ELR (cell line): ENCODE measurements at regions not wholly inside any gene's neighbourhood (a gene's known extent, or its start where the extent isn't known, plus 50 kb on each side); places are given as distances from the start of the nearest gene placed in this dataset.
"Not testable (repeated sequence)": the region's sequence is repeated elsewhere in the genome, so short reads cannot be mapped to it uniquely, and the experiment has no call there.

Experiments
- DNase-seq: peaks from one replicate; pipeline ENCODE4 v3.0.0-alpha.2; 2015; ENCODE audit warnings: low read depth

DNA sequence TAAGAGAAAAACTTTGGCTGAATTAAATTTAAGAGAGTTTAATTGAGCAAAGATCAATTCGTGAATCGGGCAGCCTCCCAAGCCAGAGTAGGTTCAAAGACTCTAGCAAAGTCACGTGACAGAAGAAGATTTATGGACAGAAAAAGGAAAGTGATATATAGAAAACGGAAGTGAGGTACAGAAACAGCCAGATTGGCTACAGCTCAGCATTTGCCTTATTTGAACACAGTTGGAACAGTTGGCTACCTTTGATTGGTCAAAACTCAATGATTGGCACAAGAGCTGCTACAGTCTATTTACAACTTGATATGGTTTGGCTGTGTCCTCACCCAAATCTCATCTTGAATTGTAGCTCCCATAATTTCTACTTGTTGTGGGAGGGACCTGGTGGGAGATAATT is 102.6 kb downstream of the PLG start:
- DNase-seq = no peak

DNA sequence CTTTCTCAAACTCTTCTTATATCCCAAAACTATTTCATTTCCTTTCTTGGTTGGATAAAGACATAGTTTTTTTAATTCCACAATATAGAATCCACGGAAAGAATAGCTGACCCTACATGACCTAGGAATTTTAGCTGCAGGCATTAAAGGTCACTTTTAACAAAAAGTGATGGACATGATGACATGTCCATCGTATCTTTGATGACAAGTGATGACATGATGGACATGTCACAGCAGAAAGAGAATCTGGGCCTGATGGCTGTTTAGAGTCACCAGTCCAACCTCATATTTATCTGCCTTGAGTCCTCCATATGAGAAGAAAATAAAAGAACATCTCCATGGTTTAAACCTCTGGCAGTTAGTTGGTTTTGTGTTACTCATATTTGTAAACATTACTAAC is 106.2 kb downstream of the PLG start:
- no peak for DNase-seq

DNA sequence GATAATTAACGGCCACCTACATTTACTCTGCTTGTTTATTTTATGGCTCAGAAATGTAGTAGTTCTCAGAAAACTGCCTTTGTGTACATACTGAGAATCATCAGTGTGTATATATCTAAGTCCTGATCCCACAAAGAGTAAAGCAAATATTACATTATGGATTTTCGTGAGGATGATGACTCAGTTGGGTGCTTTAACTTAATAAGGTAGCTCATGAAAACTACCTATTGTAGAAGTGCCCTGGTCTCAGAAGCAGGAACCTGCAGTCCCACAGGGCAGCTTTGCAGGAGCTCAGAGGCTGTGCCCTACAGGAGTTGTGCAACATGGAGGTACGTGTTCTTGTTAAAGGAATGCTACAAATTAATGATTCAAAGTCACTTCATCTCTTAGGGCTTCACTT is 108.2 kb downstream of the PLG start:
- no peak for DNase-seq

DNA sequence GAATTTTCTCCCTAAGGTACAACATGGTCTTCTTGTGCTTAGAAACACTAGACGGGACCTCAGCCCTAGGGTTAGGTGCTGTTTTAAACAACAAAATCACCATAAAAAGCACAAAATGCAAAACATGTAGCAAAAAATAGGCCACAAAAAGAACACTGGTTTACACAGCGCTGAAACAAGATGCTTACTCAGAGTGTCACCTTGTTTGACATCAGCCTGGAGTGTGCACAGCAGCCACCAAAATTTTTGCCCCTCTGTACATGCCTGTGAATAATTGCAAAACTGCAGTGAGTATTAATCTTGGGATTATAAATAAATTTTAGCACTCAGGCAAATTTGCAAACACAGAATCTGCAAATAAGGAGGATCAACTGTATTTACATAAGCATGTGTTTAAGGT is 110.1 kb downstream of the PLG start:
- no peak for DNase-seq

DNA sequence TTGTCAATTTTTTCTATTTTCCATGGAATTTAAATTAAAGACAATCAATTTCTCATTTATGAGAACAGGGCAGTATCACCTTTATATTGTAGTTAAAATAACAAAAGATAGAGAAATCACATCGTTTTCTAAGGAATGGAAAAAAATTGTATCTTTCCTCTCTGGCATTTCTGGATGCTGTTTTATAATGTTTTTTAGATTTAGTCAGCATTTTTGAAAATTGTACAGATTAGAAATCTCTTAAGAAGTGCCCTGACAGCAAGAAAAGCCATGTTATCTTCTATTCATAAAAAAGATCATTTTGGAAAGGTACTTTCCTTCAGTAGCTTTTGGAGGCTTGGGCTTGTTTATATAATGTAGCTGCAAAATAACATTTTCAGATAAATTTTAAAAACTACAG is 116.9 kb downstream of the PLG start:
- DNase-seq = no peak

DNA sequence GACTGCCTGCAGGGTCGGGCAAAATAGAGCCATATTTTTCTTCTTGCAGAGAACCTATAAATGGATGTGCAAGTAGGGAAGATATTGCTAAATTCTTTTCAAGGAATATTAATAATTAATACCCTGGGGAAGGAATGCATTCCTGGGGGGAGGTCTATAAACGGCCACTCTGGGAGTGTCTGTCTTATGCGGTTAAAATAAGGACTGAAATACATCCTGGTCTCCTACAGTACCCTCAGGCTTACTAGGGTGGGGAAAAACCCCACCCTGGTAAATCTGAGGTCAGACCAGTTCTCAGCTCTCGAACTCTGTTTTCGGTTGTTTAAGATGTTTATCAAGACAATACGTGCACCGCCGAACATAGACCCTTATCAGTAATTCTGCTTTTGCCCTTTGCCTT is 118.6 kb downstream of the PLG start:
- not testable (repeated sequence) for DNase-seq

DNA sequence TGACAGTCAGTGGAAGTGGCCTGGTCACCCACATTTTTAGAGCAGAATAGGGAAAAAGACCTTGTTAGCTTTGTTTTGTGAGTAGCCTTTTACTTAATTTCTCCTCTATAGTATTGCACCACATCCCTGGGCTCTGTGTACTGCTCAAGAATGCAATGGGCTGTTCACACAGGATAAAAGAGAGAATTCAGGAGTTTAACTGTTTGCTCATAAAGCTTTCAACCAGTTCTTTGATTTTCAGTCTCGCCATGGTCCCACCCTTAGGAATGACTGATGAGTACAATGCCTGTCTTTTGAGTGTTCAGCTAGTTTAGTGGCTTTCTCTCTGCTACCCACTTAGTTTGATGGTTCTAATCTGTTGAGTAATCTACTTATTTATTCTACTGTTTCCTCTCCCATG is 129.7 kb downstream of the PLG start:
- no peak for DNase-seq

DNA sequence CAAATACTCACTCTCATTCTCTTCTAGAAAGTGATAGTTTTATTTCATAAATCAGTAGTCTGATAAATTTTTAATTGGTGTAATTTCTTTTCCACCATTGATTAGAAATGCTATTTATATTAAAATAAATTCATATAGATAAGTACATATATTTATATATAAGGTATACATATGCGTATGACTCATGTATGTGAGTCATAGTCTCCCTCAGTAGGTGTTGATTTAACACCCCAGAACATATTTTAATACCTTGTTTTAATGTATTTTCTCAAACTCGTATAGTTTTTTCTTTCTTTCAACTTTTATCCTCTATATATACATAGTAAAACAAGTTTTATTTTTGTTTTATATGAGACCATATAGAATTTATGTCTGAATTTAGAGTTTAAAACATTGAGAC is 130.4 kb downstream of the PLG start:
- no peak for DNase-seq

DNA sequence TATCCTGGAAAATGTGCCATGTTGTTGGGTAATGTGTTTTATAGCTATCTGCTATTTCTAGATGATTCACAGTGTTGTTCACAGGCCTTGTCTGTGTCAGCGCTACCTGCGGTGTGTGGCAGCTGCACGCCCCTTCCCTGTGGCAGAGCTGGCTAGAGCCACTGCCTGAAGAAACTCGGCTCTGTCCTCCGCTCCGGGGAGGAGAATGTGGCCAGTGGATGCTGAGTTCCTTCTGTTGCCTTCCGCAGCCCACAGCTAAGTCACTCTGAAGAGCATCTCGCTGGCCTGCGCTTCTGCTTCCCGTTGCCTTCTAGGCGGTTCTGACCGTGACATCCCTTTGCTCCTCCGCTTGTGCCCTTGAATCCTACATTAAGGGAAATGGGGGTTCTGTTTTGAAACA is 135.1 kb downstream of the PLG start:
- no peak for DNase-seq

DNA sequence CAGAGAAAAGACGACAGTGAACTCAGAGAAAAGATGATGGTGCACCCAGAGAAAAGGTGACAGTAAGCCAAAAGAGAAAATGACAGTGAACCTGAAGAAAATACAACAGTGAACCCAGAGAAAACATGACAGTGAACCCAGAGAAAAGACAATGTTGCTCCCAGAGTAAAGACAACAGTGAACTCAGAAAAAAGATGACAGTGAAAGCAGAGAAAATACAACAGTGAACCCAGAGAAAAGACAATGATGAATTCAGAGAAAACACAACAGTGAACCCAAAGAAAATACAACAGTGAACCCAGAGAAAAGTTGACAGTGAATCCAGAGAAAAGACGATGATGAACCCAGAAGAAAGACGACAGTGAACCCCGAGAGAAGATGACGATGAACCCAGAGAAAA is 140.5 kb upstream of the MAP3K4 start:
- DNase-seq = no peak

DNA sequence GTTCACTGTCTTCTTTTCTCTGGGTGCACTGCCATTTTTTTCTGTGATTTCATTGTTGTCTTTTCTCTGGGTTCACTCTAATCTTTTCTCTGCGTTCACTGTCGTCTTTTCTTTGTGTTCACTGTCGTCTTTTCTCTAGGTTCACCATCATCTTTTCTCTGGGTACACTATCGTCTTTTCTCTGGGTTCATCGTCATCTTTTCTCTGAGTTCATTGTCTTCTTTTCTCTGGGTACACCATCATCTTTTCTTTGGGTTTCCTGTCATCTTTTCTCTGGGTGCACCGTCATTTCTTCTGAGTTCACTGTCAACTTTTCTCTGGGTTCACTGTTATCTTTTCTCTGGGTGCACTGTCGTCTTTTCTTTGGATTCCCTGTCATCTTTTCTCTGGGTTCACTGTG is 137.6 kb upstream of the MAP3K4 start:
- DNase-seq = no peak

DNA sequence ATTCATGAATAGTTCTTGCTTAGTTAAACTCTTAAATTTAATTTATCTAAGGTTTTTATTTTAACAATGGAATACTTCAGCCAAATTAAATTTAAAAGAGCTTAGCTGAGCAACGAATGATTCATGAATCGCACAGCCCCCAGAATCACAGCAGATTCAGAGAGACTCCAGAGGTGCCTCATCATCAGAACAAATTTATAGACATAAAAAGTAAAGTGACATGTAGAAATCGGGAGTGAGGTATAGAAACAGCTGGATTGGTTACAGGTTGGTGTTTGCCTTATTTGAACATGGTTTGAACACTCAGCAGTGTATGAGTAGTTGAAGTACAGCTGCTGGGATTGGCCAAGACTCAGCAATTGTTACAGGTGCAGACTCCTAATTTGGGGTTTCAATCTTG is 132.7 kb upstream of the MAP3K4 start:
- no peak for DNase-seq

DNA sequence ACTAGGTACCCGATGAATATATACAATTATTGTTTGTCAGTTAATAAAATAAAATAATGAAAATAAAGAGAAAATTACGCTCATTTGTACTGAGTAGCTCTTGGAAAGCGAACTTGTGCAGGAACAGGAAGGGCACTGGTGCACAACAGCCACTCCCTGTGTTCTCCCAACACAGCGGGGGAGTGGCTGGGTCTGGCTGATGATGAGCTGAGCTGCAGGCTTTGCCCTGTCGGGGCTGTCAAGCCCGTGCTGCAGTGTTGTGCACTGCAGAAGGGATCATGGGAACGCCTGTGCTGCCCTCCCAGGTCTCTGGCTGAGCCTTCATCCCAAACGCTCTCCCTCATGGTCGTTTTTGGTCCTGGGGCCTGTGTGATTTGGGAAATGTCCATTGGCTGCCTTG is 131.7 kb upstream of the MAP3K4 start:
- DNase-seq = no peak

DNA sequence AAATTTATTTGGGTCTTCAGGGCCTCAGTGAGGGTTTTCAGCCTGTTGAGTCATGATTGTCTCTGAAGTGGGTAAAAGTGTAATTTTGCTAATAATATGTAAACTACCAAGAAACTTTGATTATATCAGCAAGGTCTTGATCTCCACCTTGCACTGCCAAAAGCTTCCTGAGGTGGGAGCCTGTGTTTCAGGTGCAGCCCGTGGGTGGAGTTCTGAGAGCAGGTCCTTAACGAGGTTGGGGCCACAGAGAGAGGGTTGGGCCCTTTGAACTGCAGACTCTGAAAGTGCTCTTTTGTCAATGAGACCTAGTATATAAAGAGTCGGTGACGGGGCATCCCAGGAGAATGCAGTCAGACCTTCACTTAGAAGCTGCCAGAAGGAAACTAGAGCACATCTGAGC is 129.7 kb upstream of the MAP3K4 start:
- DNase-seq = no peak

DNA sequence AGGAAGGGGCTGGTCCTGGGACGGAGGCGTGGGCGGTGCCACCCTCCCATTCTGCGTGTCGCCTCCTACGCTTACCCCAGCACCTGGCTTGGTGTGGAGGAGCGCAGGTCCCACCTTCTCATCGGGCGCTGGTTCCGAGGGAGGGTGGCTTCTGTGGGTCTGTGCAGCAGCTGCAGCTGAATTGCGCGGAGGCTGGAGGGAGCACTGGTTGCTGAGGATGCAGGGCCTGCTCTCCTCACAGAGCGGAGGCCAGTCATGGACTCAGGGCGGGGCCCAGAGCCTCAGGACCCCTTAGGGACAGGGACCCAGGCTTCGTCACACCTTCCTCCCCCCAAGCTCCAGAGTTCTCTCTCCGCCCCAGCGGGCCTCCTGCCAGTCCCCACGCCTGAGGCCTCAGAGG is 127.8 kb upstream of the MAP3K4 start:
- DNase-seq = no peak

DNA sequence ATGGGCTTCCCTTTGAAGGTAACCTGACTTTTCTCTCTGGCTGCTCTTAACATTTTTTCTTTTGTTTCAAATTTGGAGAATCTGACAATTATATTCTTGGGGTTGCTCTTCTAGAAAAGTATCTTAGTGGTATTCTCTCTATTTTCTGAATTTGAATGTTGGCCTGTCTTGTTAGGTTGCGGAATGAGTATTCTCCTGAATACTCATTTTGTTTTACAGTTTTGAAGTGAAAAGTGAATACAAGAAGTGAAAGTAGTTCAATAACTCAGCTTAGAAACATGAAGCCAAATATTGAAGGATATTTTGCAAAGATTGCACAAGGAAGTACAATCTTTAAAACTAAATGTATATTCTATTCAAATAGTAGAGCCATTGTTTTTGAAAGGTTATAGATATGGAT is 120.2 kb upstream of the MAP3K4 start:
- DNase-seq = no peak

DNA sequence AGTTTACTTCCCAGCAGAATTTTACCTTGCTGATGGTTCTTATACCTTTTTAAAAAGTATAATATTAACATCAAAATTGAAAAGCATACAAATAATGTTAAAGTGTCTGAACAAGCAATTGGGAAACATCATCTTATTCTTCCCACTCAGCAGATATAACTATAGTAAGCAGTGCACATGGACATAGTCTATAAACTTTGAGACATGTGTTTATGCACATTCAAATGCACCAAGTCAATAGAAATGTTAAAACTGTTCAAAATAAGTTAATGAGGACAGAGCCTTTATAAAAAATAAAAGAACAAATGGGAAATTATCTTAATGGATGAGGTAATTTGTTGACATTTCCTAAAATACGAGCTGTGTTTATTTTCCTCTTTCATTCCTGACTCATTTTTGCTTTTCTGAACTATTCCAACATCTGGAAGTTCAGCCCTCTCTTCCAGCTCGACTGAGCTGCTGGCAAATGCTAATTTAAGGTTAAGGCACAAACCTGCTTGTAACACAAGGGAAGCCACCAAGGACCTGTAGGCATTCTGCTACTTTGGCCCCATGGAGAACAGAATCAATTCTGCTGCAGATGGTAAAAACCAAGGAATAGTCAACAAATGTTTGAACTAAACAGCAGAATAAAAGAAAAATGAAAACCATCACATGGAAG is 110.3 kb upstream of the MAP3K4 start:
- DNase-seq = no peak

DNA sequence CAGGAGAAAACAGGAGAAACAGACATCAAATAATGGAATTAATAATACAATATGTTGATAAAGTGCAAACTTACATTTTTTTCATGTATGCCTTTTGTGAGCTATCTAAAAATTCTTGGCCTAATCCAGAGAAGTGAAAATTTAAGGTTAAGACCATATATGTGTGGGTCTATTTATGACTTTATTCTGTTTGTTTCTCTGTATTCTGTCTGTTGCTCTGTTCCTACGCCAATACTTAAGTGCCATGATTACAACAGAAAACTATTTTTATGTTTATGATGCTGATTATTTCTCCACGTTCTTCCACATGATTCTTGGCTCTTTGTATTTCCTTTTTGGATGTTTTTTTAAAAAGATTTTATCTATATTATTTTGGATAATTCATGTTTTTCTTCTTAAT is 109.6 kb upstream of the MAP3K4 start:
- DNase-seq = no peak

DNA sequence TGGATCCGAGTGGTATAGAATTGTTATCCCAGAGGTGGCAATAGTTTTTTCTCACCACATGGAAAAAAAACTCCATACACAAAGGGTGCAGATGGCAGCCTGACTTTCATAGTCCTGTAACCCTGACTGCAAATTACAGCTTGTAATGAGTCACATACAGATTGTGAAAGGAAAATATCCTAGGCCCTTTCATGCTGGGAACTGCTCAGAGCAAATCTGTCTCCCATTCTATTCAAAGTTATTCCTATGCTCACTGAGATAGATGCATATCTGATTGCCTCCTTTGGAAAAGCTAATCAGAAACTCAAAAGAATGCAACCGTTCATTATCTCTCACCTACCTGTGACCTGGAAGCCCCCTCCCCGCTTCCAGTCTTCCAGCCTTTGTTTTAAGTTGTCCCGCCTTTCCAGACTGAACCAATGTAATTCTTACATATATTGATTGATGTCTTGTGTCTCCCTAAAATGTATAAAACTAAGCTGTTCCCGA is 108.7 kb upstream of the MAP3K4 start:
- DNase-seq = peak; percentile 8

DNA sequence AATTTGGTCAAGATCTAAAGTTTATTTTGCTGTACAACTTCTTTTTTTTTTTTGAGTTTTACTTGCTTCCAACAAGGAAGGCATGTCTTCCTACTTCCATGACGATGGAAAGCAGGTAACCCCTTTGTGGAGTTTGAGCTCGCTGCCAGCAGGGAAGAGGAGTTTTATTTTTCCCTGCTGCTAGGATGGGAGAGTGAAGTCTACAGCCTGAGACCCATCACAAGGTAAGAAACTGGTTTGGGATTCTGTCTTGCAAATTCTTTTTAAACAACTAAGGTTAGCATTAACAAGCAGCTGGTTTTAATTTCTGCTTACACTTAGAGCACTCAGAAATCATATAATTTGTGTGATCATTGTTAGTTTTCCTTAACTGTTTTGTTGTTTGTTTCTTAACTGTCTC is 108.0 kb upstream of the MAP3K4 start:
- DNase-seq = no peak

DNA sequence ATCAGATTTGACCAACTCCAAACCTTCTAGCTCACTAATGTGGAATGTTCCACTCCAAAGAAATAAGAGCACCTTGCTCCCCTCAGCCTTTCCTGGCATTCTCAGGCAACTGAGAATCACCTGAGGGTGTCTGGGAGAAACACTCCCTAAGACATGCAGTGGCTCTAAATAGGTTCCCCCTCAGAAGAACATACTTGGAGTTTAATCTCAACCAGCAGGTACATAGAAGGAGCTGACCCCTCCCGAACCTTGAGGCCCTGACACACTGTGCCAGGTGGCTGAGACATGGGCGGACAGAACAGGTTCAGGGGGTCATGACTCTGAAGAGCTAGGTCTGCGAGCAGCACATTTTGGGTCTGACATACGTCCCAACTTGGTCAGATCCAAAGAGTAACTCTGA is 107.6 kb upstream of the MAP3K4 start:
- no peak for DNase-seq

DNA sequence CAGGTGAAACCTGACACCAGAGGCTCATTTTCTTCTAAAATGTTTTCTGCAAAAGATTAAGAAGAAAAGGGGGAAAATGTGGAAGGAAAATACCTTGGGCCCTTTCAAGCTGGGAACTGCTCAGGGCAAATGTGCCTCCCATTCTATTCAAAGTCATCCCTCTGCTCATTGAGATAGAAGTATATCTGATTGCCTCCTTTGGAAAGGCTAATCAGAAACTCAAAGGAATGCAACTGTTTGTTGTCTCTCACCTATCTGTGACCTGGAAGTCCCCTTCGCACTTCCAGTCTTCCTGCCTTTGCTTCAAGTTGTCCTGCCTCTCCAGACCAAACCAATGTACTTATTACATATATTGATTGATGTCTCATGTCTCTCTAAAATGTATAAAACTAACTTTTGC is 102.4 kb upstream of the MAP3K4 start:
- not testable (repeated sequence) for DNase-seq

DNA sequence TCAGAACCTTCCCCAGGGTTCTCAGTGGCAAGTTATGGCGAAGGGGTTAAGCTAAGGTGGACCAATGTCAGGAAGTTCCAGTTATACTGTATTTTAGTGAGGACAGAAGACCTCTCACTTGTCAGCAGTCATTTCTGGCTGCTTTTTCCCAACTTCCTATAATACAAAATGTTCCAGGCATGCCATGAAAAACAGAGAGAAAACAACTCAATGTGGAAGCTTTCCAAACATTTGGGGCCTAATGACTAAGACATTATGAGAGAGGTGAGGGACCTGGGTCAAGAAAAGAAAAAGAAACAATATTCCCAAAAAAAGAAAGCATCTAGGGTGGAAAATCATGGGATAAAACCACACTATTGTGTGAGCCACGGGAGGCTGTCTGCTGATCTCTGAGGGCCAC is 99.9 kb upstream of the MAP3K4 start:
- no peak for DNase-seq

DNA sequence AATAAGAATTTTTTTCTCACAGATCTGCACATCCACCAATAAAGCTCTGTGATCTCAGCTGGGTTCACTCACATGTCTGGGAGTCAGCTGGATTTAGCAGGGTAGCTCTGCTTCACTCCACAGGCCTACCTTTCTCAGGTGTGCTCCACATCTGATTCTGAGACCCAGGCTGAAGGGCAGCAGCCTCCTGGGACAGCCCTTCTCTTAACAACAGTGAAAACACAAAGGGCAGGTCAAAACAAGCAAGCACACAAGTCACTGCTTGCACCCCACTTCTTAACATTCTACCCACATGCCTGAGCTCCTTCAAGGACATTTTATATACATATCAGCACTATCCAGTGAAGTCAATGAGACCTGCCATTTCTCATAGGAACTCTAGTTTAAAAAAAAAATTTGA is 96.0 kb upstream of the MAP3K4 start:
- no peak for DNase-seq
